Panc1 (cell line): ENCODE measurements at regions not wholly inside any gene's neighbourhood (a gene's known extent, or its start where the extent isn't known, plus 50 kb on each side); places are given as distances from the start of the nearest gene placed in this dataset.

Source experiments
- ATAC-seq: fragments of 200-7000 bp; cut with Tn5 transposase; 2 replicates; pipeline ENCODE4 v1.9.1; 2020; ENCODE audit warnings: mild to moderate bottlenecking, moderate library complexity
- BruUV-seq: library from RNA; stranded (reverse); fragments of 400-500 nt; replicated peaks from 2 replicates; lab custom pipeline; 2021; lab: Mats Ljungman, UMichigan
- CTCF ChIA-PET: fragments of 300-600 bp; sonication (Branson Sonifier 250); formaldehyde crosslinking; loops from one replicate; lab custom pipeline; 2022; ENCODE audit warnings: antibody characterized with exemption; lab: Charles Lee
- POLR2A ChIA-PET: fragments of 300-600 bp; sonication (Branson Sonifier 250); formaldehyde crosslinking; loops from one replicate; lab custom pipeline; 2022; ENCODE audit warnings: antibody characterized with exemption; lab: Charles Lee
- DNase-seq: peaks from one replicate; pipeline ENCODE4 v3.0.0-alpha.2; 2010; ENCODE audit warnings: low read depth, low spot score
- H3K27ac ChIP-seq: 2 replicates; pipeline ENCODE4 v1.5.1; 2011; ENCODE audit warnings: mild to moderate bottlenecking, low read length, inconsistent platforms
- H3K27me3 ChIP-seq: fragments of 200-500 bp; sonication (Bioruptor generic); 2 replicates; pipeline ENCODE4 v1.6.0; 2014; ENCODE audit warnings: low read length, inconsistent platforms; ENCODE audit not compliant: control insufficient read depth, insufficient read depth
- H3K36me3 ChIP-seq: fragments of 200-500 bp; sonication (Bioruptor generic); 2 replicates; pipeline ENCODE4 v1.5.1; 2014; ENCODE audit warnings: inconsistent platforms, mild to moderate bottlenecking, low read length, moderate library complexity; ENCODE audit not compliant: control insufficient read depth, insufficient read depth
- H3K4me1 ChIP-seq: 2 replicates; pipeline ENCODE4 v1.5.1; 2011; ENCODE audit warnings: inconsistent platforms, mild to moderate bottlenecking, low read length, moderate library complexity; ENCODE audit not compliant: control insufficient read depth, insufficient read depth
- H3K4me3 ChIP-seq, 2 experiments: 2 replicates each; pipeline ENCODE4 v1.5.1; 2011 to 2012; ENCODE audit warnings: low read depth in 2 of 2, low read length in 2 of 2, mild to moderate bottlenecking in 2 of 2, inconsistent platforms in 1 of 2, moderate library complexity in 1 of 2
- H3K9me3 ChIP-seq: fragments of 200-500 bp; sonication (Bioruptor generic); 2 replicates; pipeline ENCODE4 v1.5.1; 2014; ENCODE audit warnings: low read depth, mild to moderate bottlenecking, inconsistent platforms, low read length, moderate library complexity; ENCODE audit not compliant: control insufficient read depth, insufficient read depth
- POLR2AphosphoS5 ChIP-seq: IDR thresholded peaks from 2 replicates; pipeline ENCODE4 v1.6.1; 2012; ENCODE audit warnings: mild to moderate bottlenecking, low read depth, low read length, moderate library complexity
- SIN3A ChIP-seq: IDR thresholded peaks from 2 replicates; pipeline ENCODE4 v1.6.1; 2012; ENCODE audit warnings: low read depth, mild to moderate bottlenecking, low read length, moderate library complexity, borderline replicate concordance; ENCODE audit not compliant: insufficient read depth
- TCF7L2 ChIP-seq: IDR thresholded peaks from 2 replicates; pipeline ENCODE4 v1.6.1; 2011; ENCODE audit warnings: mild to moderate bottlenecking, low read depth, low read length, inconsistent platforms
- in situ Hi-C: cut with HindIII; loops from 2 replicates; pipeline ENCODE4 v1.10.0; 2016; ENCODE audit warnings: low sequenced_read_pairs, low pct_unique_long_range_greater_than_20kb
- intact Hi-C: fragments of 100-400 bp; cut with micrococcal nuclease; formaldehyde crosslinking; loops from one replicate; pipeline ENCODE4 v1.10.0; 2022; ENCODE audit not compliant: unreplicated experiment
- TF ChIP-seq, protein P1 (sequence below): fragments of 450-650 bp; IDR thresholded peaks from 2 replicates; pipeline ENCODE4 v1.5.1; 2017; ENCODE audit warnings: mild to moderate bottlenecking
- TF ChIP-seq, protein P2 (sequence below), 2 experiments: IDR thresholded peaks; 2 replicates each; pipeline ENCODE4 v1.6.1; 2011 to 2012; ENCODE audit warnings: low read depth in 2 of 2, control low read depth in 1 of 2, low read length in 1 of 2, mild to moderate bottlenecking in 1 of 2, moderate library complexity in 1 of 2; ENCODE audit not compliant: insufficient read depth in 1 of 2

DNA sequence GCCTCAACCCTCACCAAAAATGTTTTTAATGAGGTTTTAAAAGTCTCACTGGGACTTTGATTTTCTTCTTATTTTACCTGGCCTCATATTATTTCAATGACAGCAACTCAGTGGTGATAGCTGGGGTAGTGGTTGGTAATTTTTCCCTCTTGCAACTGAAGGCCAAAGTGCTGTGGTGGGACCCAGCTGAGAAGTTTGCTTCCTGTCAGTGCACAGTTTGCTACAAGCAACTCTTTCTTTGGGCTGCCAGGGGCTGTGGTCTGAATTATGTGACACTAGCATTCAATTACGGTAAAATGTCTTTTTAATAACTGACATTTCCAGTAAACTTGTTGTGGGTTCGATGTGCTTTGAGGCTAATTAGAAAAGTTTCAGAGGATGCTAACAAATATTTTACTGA lies 65.3 kb downstream of the IFNG start:
- Histone ChIP-seq H3K4me3 (no peak overlapping the region), H3K27ac (no peak overlapping the region), H3K27me3 (no peaks in the 10 kb centered on the region), H3K36me3 (no peaks in the 10 kb centered on the region), H3K9me3 (peaks cover 3% of the 10 kb centered on the region; the same call in 1 of the 2 replicates), H3K4me1 (no peaks in the 10 kb centered on the region)
- TF ChIP-seq TCF7L2: no peak
- no peak for TF ChIP-seq POLR2AphosphoS5
- TF ChIP-seq, protein P1, sequence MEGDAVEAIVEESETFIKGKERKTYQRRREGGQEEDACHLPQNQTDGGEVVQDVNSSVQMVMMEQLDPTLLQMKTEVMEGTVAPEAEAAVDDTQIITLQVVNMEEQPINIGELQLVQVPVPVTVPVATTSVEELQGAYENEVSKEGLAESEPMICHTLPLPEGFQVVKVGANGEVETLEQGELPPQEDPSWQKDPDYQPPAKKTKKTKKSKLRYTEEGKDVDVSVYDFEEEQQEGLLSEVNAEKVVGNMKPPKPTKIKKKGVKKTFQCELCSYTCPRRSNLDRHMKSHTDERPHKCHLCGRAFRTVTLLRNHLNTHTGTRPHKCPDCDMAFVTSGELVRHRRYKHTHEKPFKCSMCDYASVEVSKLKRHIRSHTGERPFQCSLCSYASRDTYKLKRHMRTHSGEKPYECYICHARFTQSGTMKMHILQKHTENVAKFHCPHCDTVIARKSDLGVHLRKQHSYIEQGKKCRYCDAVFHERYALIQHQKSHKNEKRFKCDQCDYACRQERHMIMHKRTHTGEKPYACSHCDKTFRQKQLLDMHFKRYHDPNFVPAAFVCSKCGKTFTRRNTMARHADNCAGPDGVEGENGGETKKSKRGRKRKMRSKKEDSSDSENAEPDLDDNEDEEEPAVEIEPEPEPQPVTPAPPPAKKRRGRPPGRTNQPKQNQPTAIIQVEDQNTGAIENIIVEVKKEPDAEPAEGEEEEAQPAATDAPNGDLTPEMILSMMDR: no peak
- TF ChIP-seq SIN3A: no peak
- TF ChIP-seq, protein P2, sequence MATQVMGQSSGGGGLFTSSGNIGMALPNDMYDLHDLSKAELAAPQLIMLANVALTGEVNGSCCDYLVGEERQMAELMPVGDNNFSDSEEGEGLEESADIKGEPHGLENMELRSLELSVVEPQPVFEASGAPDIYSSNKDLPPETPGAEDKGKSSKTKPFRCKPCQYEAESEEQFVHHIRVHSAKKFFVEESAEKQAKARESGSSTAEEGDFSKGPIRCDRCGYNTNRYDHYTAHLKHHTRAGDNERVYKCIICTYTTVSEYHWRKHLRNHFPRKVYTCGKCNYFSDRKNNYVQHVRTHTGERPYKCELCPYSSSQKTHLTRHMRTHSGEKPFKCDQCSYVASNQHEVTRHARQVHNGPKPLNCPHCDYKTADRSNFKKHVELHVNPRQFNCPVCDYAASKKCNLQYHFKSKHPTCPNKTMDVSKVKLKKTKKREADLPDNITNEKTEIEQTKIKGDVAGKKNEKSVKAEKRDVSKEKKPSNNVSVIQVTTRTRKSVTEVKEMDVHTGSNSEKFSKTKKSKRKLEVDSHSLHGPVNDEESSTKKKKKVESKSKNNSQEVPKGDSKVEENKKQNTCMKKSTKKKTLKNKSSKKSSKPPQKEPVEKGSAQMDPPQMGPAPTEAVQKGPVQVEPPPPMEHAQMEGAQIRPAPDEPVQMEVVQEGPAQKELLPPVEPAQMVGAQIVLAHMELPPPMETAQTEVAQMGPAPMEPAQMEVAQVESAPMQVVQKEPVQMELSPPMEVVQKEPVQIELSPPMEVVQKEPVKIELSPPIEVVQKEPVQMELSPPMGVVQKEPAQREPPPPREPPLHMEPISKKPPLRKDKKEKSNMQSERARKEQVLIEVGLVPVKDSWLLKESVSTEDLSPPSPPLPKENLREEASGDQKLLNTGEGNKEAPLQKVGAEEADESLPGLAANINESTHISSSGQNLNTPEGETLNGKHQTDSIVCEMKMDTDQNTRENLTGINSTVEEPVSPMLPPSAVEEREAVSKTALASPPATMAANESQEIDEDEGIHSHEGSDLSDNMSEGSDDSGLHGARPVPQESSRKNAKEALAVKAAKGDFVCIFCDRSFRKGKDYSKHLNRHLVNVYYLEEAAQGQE (IDR thresholded peaks at IDR 0.05; ENCODE audit: insufficient read depth in 1 of 2, low read depth in 2 of 2, low read length in 1 of 2): no peak
- in situ Hi-C loops: no loop called here
- DNase-seq: no peak
- no TSS peak for BruUV-seq
- intact Hi-C loops: no loop called here
- POLR2A ChIA-PET: no interaction called here
- CTCF ChIA-PET: no interaction called here
- no peak for ATAC-seq

DNA sequence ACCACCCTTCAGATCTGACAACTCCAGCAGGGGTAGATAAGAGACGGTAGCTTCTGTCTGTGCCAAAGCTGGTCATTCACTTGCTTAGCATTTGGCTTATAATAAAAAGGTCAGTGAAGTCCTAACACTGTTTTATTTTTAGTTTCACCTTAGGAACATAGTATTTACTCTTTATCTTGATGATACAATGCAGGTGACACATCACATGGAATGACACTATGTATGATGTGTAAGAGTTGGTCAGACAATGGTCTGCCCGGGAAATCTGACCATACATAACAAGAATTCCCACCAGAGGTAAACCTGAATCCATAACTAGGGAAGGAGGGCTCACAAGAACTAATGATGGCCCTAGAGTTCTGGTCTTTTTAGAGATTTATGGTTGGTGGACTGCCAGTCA lies 66.6 kb downstream of the IFNG start:
- intact Hi-C loops: no loop called here
- TF ChIP-seq, protein P1: no peak
- no peak for TF ChIP-seq POLR2AphosphoS5
- no peak for TF ChIP-seq TCF7L2
- no peak for TF ChIP-seq SIN3A
- TF ChIP-seq, protein P2 (IDR thresholded peaks at IDR 0.05; ENCODE audit: insufficient read depth in 1 of 2, low read depth in 2 of 2, low read length in 1 of 2): no peak
- Histone ChIP-seq H3K36me3 (no peaks in the 10 kb centered on the region), H3K9me3 (peaks cover 7% of the 10 kb centered on the region; the same call in 1 of the 2 replicates), H3K4me1 (no peaks in the 10 kb centered on the region), H3K27ac (no peak overlapping the region), H3K4me3 (no peak overlapping the region), H3K27me3 (no peaks in the 10 kb centered on the region)
- no TSS peak for BruUV-seq
- CTCF ChIA-PET: no interaction called here
- DNase-seq: no peak
- ATAC-seq: no peak
- POLR2A ChIA-PET: no interaction called here
- in situ Hi-C loops: no loop called here
